IMR-90 (cell line): ENCODE measurements at regions not wholly inside any gene's neighbourhood (a gene's known extent, or its start where the extent isn't known, plus 50 kb on each side); places are given as distances from the start of the nearest gene placed in this dataset.

ENCODE experiments used
- ATAC-seq: fragments of 200-7000 bp; cut with Tn5 transposase; 2 replicates; pipeline ENCODE4 v1.9.1; 2020; ENCODE audit warnings: low read depth, mild to moderate bottlenecking, moderate library complexity
- BruUV-seq: library from RNA; stranded (reverse); fragments of 400-500 nt; replicated peaks from 2 replicates; lab custom pipeline; 2021; lab: Mats Ljungman, UMichigan
- CTCF ChIA-PET: fragments of 300-600 bp; formaldehyde crosslinking; extraction: SDS; loops from one replicate; lab custom pipeline; 2021; ENCODE audit warnings: antibody characterized with exemption; lab: Yijun Ruan, JAX
- POLR2A ChIA-PET: fragments of 300-600 bp; sonication (Branson Sonifier 250); formaldehyde crosslinking; loops from one replicate; lab custom pipeline; 2022; ENCODE audit warnings: antibody characterized with exemption; ENCODE audit not compliant: unreplicated experiment; lab: Charles Lee
- DNase-seq: peaks from one replicate; pipeline ENCODE4 v3.0.0; 2013
- H2AFZ ChIP-seq: replicated peaks from 2 replicates; pipeline ENCODE3; 2013; ENCODE audit warnings: low read length, mild to moderate bottlenecking; ENCODE audit not compliant: poor library complexity
- H2AK5ac ChIP-seq: 2 replicates; pipeline ENCODE4 v1.6.1; 2013; ENCODE audit warnings: low read depth, low read length, inconsistent platforms
- H2AK9ac ChIP-seq: replicated peaks from 2 replicates; pipeline ENCODE3; 2013; ENCODE audit warnings: mild to moderate bottlenecking, low read depth, low read length, moderate library complexity; ENCODE audit not compliant: poor library complexity
- H2BK120ac ChIP-seq: 2 replicates; pipeline ENCODE4 v1.6.1; 2013; ENCODE audit warnings: low read depth, low read length, inconsistent platforms
- H2BK15ac ChIP-seq: 3 replicates; pipeline ENCODE4 v1.6.1; 2013; ENCODE audit warnings: low read depth, low read length, inconsistent platforms
- H2BK20ac ChIP-seq: 2 replicates; pipeline ENCODE4 v1.6.1; 2013; ENCODE audit warnings: low read depth, mild to moderate bottlenecking, inconsistent platforms, low read length, moderate library complexity
- H2BK5ac ChIP-seq: 2 replicates; pipeline ENCODE4 v1.6.1; 2013; ENCODE audit warnings: mild to moderate bottlenecking, low read depth, low read length, inconsistent platforms; ENCODE audit not compliant: poor library complexity, severe bottlenecking
- H3K14ac ChIP-seq: replicated peaks from 2 replicates; pipeline ENCODE4 v1.6.1; 2013; ENCODE audit warnings: low read depth, low read length, inconsistent platforms
- H3K18ac ChIP-seq: 2 replicates; pipeline ENCODE4 v1.6.1; 2013; ENCODE audit warnings: low read depth, low read length, control low read depth
- H3K23ac ChIP-seq: 2 replicates; pipeline ENCODE4 v1.6.1; 2013; ENCODE audit warnings: low read depth, low read length, inconsistent platforms
- H3K27ac ChIP-seq: 2 replicates; pipeline ENCODE4 v1.5.1; 2013; ENCODE audit warnings: mild to moderate bottlenecking, control low read depth, low read length; ENCODE audit not compliant: insufficient read depth
- H3K27me3 ChIP-seq: 2 replicates; pipeline ENCODE4 v1.6.1; 2013; ENCODE audit warnings: low read length; ENCODE audit not compliant: control insufficient read depth, insufficient read depth
- H3K36me3 ChIP-seq: 2 replicates; pipeline ENCODE4 v1.6.1; 2013; ENCODE audit warnings: low read length, mixed read lengths; ENCODE audit not compliant: control insufficient read depth, insufficient read depth
- H3K4ac ChIP-seq: 2 replicates; pipeline ENCODE4 v1.6.1; 2013; ENCODE audit warnings: low read depth, low read length, inconsistent platforms
- H3K4me1 ChIP-seq: 2 replicates; pipeline ENCODE4 v1.6.1; 2013; ENCODE audit warnings: low read length, mixed read lengths; ENCODE audit not compliant: control insufficient read depth, insufficient read depth
- H3K4me2 ChIP-seq: 2 replicates; pipeline ENCODE4 v1.6.1; 2013; ENCODE audit warnings: low read depth, mild to moderate bottlenecking, control low read depth, low read length, moderate library complexity
- H3K4me3 ChIP-seq: 2 replicates; pipeline ENCODE4 v1.5.1; 2013; ENCODE audit warnings: low read depth, mild to moderate bottlenecking, control low read depth, low read length, moderate library complexity; ENCODE audit not compliant: insufficient read depth
- H3K56ac ChIP-seq: 2 replicates; pipeline ENCODE4 v1.6.1; 2013; ENCODE audit warnings: low read length, inconsistent platforms; ENCODE audit not compliant: insufficient read depth; ENCODE audit errors: extremely low read depth
- H3K79me1 ChIP-seq, 2 experiments: 2 replicates each; pipeline ENCODE4 v1.6.1; 2013; ENCODE audit warnings: low read length in 2 of 2, inconsistent platforms in 1 of 2, low read depth in 1 of 2
- H3K9ac ChIP-seq: 2 replicates; pipeline ENCODE4 v1.6.1; 2013; ENCODE audit warnings: low read depth, low read length, control low read depth
- H3K9me1 ChIP-seq: 2 replicates; pipeline ENCODE4 v1.6.1; 2013; ENCODE audit warnings: low read length, inconsistent platforms; ENCODE audit not compliant: insufficient read depth
- H3K9me3 ChIP-seq: 2 replicates; pipeline ENCODE4 v1.6.1; 2013; ENCODE audit warnings: low read length; ENCODE audit not compliant: control insufficient read depth, insufficient read depth
- H4K20me1 ChIP-seq: 2 replicates; pipeline ENCODE4 v1.6.1; 2013; ENCODE audit warnings: low read length, inconsistent platforms; ENCODE audit not compliant: insufficient read depth
- H4K5ac ChIP-seq: 2 replicates; pipeline ENCODE4 v1.6.1; 2013; ENCODE audit warnings: mild to moderate bottlenecking, low read depth, low read length, control low read depth
- H4K8ac ChIP-seq, 2 experiments: 2 replicates each; pipeline ENCODE4 v1.6.1; 2013; ENCODE audit warnings: low read depth in 2 of 2, low read length in 2 of 2, control low read depth in 1 of 2, inconsistent platforms in 1 of 2
- H4K91ac ChIP-seq: 2 replicates; pipeline ENCODE4 v1.6.1; 2013; ENCODE audit warnings: low read depth, low read length, inconsistent platforms; ENCODE audit not compliant: insufficient read depth
- ELK1 ChIP-seq: fragments of 150-350 bp; IDR thresholded peaks from 2 replicates; pipeline ENCODE4 v1.6.1; 2016; ENCODE audit warnings: low read depth, mild to moderate bottlenecking, low read length, moderate library complexity, borderline replicate concordance
- FOS ChIP-seq: fragments of 150-350 bp; IDR thresholded peaks from 2 replicates; pipeline ENCODE4 v1.6.1; 2016; ENCODE audit warnings: low read depth, low read length
- MAZ ChIP-seq: IDR thresholded peaks from 2 replicates; pipeline ENCODE4 v1.6.1; 2012; ENCODE audit warnings: low read depth, mild to moderate bottlenecking, low read length, improper control_type of control experiment, moderate library complexity, borderline replicate concordance
- RAD21 ChIP-seq: IDR thresholded peaks from 2 replicates; pipeline ENCODE4 v1.6.1; 2012; ENCODE audit warnings: low read length, improper control_type of control experiment
- WGBS, 2 experiments: methylation state at CpG; one replicate each; pipeline versions ENCODE4 v1.1.5 to v1.1.7; 2013; ENCODE audit warnings: missing lambda C conversion rate in 2 of 2; ENCODE audit not compliant: insufficient read length in 1 of 2; ENCODE audit errors: extremely low coverage in 2 of 2; 5-methylcytosine and 5-hydroxymethylcytosine counted together
- dilution Hi-C: fragments of 300-500 bp; cut with HindIII; formaldehyde crosslinking; loops from one replicate; pipeline ENCODE4 v1.14.3; 2018; ENCODE audit warnings: low sequenced_read_pairs; ENCODE audit not compliant: unreplicated experiment
- in situ Hi-C: fragments of 300-500 bp; cut with MboI; formaldehyde crosslinking; loops from 3 replicates; pipeline ENCODE4 v1.14.3; 2019; ENCODE audit warnings: low sequenced_read_pairs, inconsistent platforms, mixed read lengths
- intact Hi-C: fragments of 100-400 bp; cut with micrococcal nuclease; formaldehyde crosslinking; loops from 2 replicates; pipeline ENCODE4 v1.10.0; 2022

- 41% methylated on average over 3 of the region's 9 CpGs; no CpG with 5 or more reads in 1 of the 2 experiments for WGBS, 2 experiments
- BruUV-seq = no TSS peak
- no peaks in the 10 kb centered on the region for H3K79me1 ChIP-seq
- no peak overlapping the region for H2AFZ ChIP-seq
- no peak overlapping the region for H3K27ac ChIP-seq
- TF ChIP-seq FOS = no peak
- no peak for TF ChIP-seq ELK1
- TF ChIP-seq MAZ = no peak
- TF ChIP-seq RAD21 = no peak
- ChIA-PET CTCF (no interaction called here), POLR2A (no interaction called here)
- no peak overlapping the region for H3K18ac ChIP-seq
- no peak overlapping the region for H3K14ac ChIP-seq
- H4K8ac ChIP-seq = no peak overlapping the region
- peaks cover 49% of the 10 kb centered on the region for H3K9me3 ChIP-seq
- DNase-seq (no peak), ATAC-seq (no peak)
- H2BK5ac ChIP-seq = no peak overlapping the region
- H3K4ac ChIP-seq = no peak overlapping the region
- H4K20me1 ChIP-seq = no peaks in the 10 kb centered on the region
- H2AK5ac ChIP-seq = no peak overlapping the region
- dilution Hi-C loops (no loop called here), intact Hi-C loops (no loop called here), in situ Hi-C loops (no loop called here)
- no peak overlapping the region for H3K9ac ChIP-seq
- H2BK20ac ChIP-seq = no peak overlapping the region
- no peak overlapping the region for H4K5ac ChIP-seq
- H2AK9ac ChIP-seq = no peak overlapping the region
- H3K4me2 ChIP-seq = no peak overlapping the region
- H3K4me1 ChIP-seq = no peaks in the 10 kb centered on the region; the same call in 1 of the 2 replicates
- no peaks in the 10 kb centered on the region for H3K27me3 ChIP-seq
- H2BK15ac ChIP-seq = no peak overlapping the region
- no peak overlapping the region for H3K56ac ChIP-seq
- H3K4me3 ChIP-seq = no peak overlapping the region
- no peaks in the 10 kb centered on the region for H3K36me3 ChIP-seq
- H2BK120ac ChIP-seq = no peak overlapping the region
- no peaks in the 10 kb centered on the region for H3K9me1 ChIP-seq
- H4K91ac ChIP-seq = no peak overlapping the region
- H3K23ac ChIP-seq = no peak overlapping the region
Observed at GRCh38 chr6:169907419-169908115, 156.1 kb downstream of the ERMARD start.
